Transverse colon (tissue), 4 donors: ENCODE measurements at regions not wholly inside any gene's neighbourhood (a gene's known extent, or its start where the extent isn't known, plus 50 kb on each side); places are given as distances from the start of the nearest gene placed in this dataset.

Source experiments
- DNase-seq: peaks from one replicate; pipeline ENCODE4 v3.0.0-alpha.2; 2019
- H3K27ac ChIP-seq, 4 donors: fragments of 200-600 bp; sonication (generic); 2 replicates each; pipeline ENCODE4 v1.5.1; 2016 to 2018; ENCODE audit warnings: inconsistent platforms in 4 of 4
- H3K27me3 ChIP-seq: fragments of 200-600 bp; sonication (generic); 2 replicates; pipeline ENCODE4 v1.5.1; 2017; ENCODE audit warnings: inconsistent platforms
- H3K36me3 ChIP-seq, 4 donors: fragments of 200-600 bp; sonication (generic); 2 replicates each; pipeline ENCODE4 v1.5.1; 2017 to 2019; ENCODE audit warnings: inconsistent platforms in 4 of 4
- H3K4me1 ChIP-seq, 4 donors: fragments of 200-600 bp; sonication (generic); 2 replicates each; pipeline ENCODE4 v1.5.1; 2017 to 2020; ENCODE audit warnings: inconsistent platforms in 4 of 4
- H3K4me3 ChIP-seq, 4 donors: fragments of 200-600 bp; sonication (generic); 1 replicate in 1 of 4; 2 replicates in 3 of 4; pipeline versions ENCODE4 v1.5.1 to v1.6.1; 2017 to 2019; ENCODE audit warnings: inconsistent platforms in 4 of 4
- H3K9me3 ChIP-seq, 2 donors: fragments of 200-600 bp; sonication (generic); 2 replicates each; pipeline ENCODE4 v1.5.1; 2017 to 2019; ENCODE audit warnings: inconsistent platforms in 2 of 2
- EP300 ChIP-seq: sonication (generic); formaldehyde crosslinking; IDR thresholded peaks from one replicate; pipeline ENCODE4 v1.6.1; 2017; ENCODE audit warnings: antibody characterized with exemption, low read depth
- POLR2A ChIP-seq: fragments of 450-650 bp; IDR thresholded peaks from one replicate; pipeline ENCODE4 v1.6.1; 2016; ENCODE audit warnings: antibody characterized with exemption, mild to moderate bottlenecking, moderate library complexity
- POLR2AphosphoS5 ChIP-seq, 3 donors: sonication (generic); formaldehyde crosslinking; IDR thresholded peaks; one replicate each; pipeline ENCODE4 v1.6.1; 2016; ENCODE audit warnings: antibody characterized with exemption in 3 of 3
- WGBS, 2 donors: methylation state at CpG; one replicate each; pipeline ENCODE4 v1.1.5; 2018; ENCODE audit warnings: low coverage in 1 of 2; 5-methylcytosine and 5-hydroxymethylcytosine counted together
- in situ Hi-C, 4 donors: fragments of 200-750 bp; cut with MboI; loops; one replicate each; pipeline versions ENCODE4 v1.15.0 to v1.15.1; 2017; ENCODE audit warnings: low sequenced_read_pairs in 3 of 4, low pct_ligation_motif_present in 1 of 4, low pct_unique_long_range_greater_than_20kb in 1 of 4
- intact Hi-C: fragments of 100-400 bp; cut with DNase I; formaldehyde crosslinking; loops from one replicate; pipeline ENCODE4 v1.15.1; 2023; ENCODE audit warnings: low total_unique reads
- TF ChIP-seq, protein P1 (sequence below), 5 experiments: fragments of 200-600 bp in 3 of 5; fragments of 450-650 bp in 2 of 5; sonication (generic) in 3 of 5; IDR thresholded peaks; 1 replicate in 2 of 5; 2 replicates in 3 of 5; pipeline ENCODE4 v1.5.1; 2016 to 2017; ENCODE audit warnings: antibody characterized with exemption in 5 of 5, inconsistent platforms in 3 of 5, mild to moderate bottlenecking in 2 of 5, moderate library complexity in 1 of 5

DNA sequence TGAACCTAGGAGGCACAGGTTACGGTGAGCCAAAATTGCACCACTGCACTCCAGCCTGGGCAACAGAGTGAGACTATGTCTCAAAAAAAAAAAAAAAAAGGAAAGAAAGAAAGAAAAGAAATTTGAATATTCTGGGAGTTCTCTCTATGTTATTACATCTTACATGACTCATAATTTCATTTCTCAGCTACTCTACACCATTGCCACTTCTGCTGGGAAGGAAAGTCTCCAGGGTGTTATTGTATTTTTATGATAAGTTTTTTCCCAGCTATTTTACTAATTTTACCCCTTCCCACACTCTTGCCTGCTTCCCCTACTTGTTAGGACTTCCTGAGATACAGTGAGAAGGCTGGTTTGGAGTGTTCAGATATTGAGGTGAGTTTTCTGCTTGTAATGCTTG, 69.7 kb upstream of the UMPS start:
- TF ChIP-seq EP300 (no peak), POLR2A (no peak), POLR2AphosphoS5 (IDR thresholded peaks at IDR 0.05) (no peak)
- TF ChIP-seq, protein P1, sequence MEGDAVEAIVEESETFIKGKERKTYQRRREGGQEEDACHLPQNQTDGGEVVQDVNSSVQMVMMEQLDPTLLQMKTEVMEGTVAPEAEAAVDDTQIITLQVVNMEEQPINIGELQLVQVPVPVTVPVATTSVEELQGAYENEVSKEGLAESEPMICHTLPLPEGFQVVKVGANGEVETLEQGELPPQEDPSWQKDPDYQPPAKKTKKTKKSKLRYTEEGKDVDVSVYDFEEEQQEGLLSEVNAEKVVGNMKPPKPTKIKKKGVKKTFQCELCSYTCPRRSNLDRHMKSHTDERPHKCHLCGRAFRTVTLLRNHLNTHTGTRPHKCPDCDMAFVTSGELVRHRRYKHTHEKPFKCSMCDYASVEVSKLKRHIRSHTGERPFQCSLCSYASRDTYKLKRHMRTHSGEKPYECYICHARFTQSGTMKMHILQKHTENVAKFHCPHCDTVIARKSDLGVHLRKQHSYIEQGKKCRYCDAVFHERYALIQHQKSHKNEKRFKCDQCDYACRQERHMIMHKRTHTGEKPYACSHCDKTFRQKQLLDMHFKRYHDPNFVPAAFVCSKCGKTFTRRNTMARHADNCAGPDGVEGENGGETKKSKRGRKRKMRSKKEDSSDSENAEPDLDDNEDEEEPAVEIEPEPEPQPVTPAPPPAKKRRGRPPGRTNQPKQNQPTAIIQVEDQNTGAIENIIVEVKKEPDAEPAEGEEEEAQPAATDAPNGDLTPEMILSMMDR (IDR thresholded peaks at IDR 0.05): no peak
- H3K27ac ChIP-seq: no peak overlapping the region
- H3K4me3 ChIP-seq: no peak overlapping the region
- no peak for DNase-seq
- H3K36me3 ChIP-seq: peaks cover 0 to 29% (median 9%) of the 10 kb centered on the region in 4 donors
- no peaks in the 10 kb centered on the region for H3K27me3 ChIP-seq
- in situ Hi-C loops (no loop called here), intact Hi-C loops (no loop called here)
- H3K4me1 ChIP-seq: no peaks in the 10 kb centered on the region
- H3K9me3 ChIP-seq: no peaks in the 10 kb centered on the region
- 90% methylated on average over 1 of the region's 1 CpG; no CpG with 5 or more reads in 1 of the 2 donors for WGBS, 2 donors

DNA sequence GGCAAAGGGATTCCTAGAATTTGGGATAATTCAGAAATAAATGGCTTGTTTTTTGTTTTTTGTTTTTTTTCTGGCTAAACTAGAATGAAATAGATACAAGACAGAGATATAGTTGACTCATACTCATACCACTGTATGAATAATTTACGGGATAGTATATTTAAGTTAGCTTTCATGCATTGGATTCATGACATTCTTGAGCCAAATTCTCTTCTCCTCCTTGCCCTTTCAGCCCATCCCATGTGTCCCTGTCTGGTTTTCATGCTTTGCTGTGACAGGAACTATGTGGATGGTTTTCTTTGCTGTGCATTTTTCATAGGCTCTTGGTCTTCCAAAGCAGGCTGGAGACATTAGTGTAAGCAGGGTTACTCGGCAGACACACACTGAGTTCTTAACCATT, 66.6 kb upstream of the UMPS start:
- intact Hi-C loops: no loop called here
- no peaks in the 10 kb centered on the region for H3K9me3 ChIP-seq
- WGBS, 2 donors: 82 to 100% methylated on average over 1 to 2 of the region's 2 CpGs
- H3K27ac ChIP-seq: no peak overlapping the region
- no peaks in the 10 kb centered on the region for H3K27me3 ChIP-seq
- TF ChIP-seq POLR2AphosphoS5 (IDR thresholded peaks at IDR 0.05) (no peak), POLR2A (no peak), EP300 (no peak)
- TF ChIP-seq, protein P1 (IDR thresholded peaks at IDR 0.05): no peak
- H3K4me1 ChIP-seq: no peaks in the 10 kb centered on the region
- DNase-seq: no peak
- in situ Hi-C loops: no loop called here
- H3K4me3 ChIP-seq: no peak overlapping the region
- peaks cover 0 to 18% (median 5%) of the 10 kb centered on the region in 4 donors for H3K36me3 ChIP-seq

DNA sequence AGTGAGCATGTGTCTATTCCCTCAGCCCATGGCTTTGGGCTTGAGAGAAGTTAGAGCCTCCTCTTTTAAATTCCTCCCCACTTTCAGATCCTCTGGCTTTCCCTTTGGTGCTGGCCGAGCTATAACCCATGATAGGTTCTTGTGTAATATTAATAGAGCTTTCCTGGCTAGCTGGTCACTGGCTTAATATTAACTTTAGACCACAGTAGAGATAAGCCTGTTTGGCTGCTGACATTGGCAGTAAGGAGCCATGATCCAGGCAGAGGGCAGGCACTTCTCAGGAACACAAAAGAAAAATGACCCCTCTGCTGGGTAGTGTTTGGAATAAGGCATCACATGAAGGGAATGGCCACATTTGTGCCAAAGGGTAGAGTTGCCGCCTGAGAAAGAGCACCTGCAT, 65.4 kb upstream of the UMPS start:
- H3K4me1 ChIP-seq: no peaks in the 10 kb centered on the region
- DNase-seq: no peak
- H3K27ac ChIP-seq: no peak overlapping the region
- H3K9me3 ChIP-seq: no peaks in the 10 kb centered on the region
- in situ Hi-C loops: no loop called here
- H3K36me3 ChIP-seq: peaks cover 0 to 16% (median 2%) of the 10 kb centered on the region in 4 donors
- TF ChIP-seq EP300 (no peak), POLR2A (no peak), POLR2AphosphoS5 (IDR thresholded peaks at IDR 0.05) (no peak)
- TF ChIP-seq, protein P1 (IDR thresholded peaks at IDR 0.05): no peak
- intact Hi-C loops: no loop called here
- no peak overlapping the region for H3K4me3 ChIP-seq
- H3K27me3 ChIP-seq: no peaks in the 10 kb centered on the region
- 83 to 94% methylated on average over 1 to 2 of the region's 2 CpGs for WGBS, 2 donors

DNA sequence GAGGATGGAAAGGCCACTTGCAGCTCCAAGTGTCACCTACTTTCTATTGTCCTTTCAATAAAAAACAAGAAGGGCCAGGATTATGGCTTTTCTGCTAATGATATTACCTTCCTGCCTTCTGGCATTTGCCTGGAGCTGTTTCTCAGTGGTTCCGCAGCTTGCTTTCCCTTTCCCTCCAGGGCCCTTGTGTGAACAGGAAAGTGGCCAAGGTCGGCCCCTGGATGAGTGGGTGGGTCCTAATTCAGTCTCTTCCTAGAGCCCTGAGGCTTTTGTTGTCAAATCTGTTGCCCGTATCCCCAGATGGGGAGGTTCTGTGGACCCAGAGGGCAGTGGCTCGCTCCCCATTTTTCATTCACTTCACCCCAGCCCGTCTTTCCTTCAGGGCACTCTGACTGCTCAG, 64.2 kb upstream of the UMPS start:
- WGBS, 2 donors: 87 to 100% methylated on average over 1 to 5 of the region's 5 CpGs
- Histone ChIP-seq H3K9me3 (no peaks in the 10 kb centered on the region), H3K27me3 (no peaks in the 10 kb centered on the region), H3K4me1 (no peaks in the 10 kb centered on the region), H3K27ac (no peak overlapping the region), H3K36me3 (peaks cover 0 to 16% (median 2%) of the 10 kb centered on the region in 4 donors), H3K4me3 (no peak overlapping the region)
- in situ Hi-C loops (no loop called here), intact Hi-C loops (no loop called here)
- TF ChIP-seq POLR2A (no peak), EP300 (no peak), POLR2AphosphoS5 (IDR thresholded peaks at IDR 0.05) (no peak)
- TF ChIP-seq, protein P1 (IDR thresholded peaks at IDR 0.05): no peak
- DNase-seq: no peak
